Smooth muscle cell (in vitro differentiated cells): ENCODE measurements at regions not wholly inside any gene's neighbourhood (a gene's known extent, or its start where the extent isn't known, plus 50 kb on each side); places are given as distances from the start of the nearest gene placed in this dataset.

Experiments
- DNase-seq: peaks from one replicate; lab custom pipeline; 2025; ENCODE audit not compliant: unreplicated experiment; lab: John Stamatoyannopoulos, UW
- H2AFZ ChIP-seq: fragments of 200-600 bp; sonication (generic); 2 replicates; pipeline ENCODE4 v1.6.0; 2016; ENCODE audit warnings: antibody characterized with exemption, low read depth, mild to moderate bottlenecking
- H3F3A ChIP-seq: fragments of 200-600 bp; sonication (generic); 2 replicates; pipeline ENCODE4 v1.6.0; 2017; ENCODE audit warnings: antibody characterized with exemption, low read depth
- H3K27ac ChIP-seq: fragments of 200-600 bp; sonication (generic); 2 replicates; pipeline ENCODE4 v1.5.1; 2016; ENCODE audit warnings: low read depth, mild to moderate bottlenecking
- H3K27me3 ChIP-seq: fragments of 200-600 bp; sonication (generic); 2 replicates; pipeline ENCODE4 v1.6.1; 2016; ENCODE audit warnings: low read depth, mild to moderate bottlenecking
- H3K36me3 ChIP-seq: fragments of 200-600 bp; sonication (generic); 2 replicates; pipeline ENCODE4 v1.5.1; 2016; ENCODE audit warnings: low read depth
- H3K4me1 ChIP-seq: fragments of 200-600 bp; sonication (generic); 2 replicates; pipeline ENCODE4 v1.5.1; 2016; ENCODE audit warnings: low read depth
- H3K4me2 ChIP-seq: fragments of 200-600 bp; sonication (generic); 2 replicates; pipeline ENCODE4 v1.6.0; 2016; ENCODE audit warnings: mild to moderate bottlenecking
- H3K4me3 ChIP-seq: fragments of 200-600 bp; sonication (generic); 2 replicates; pipeline ENCODE4 v1.5.1; 2016; ENCODE audit warnings: mild to moderate bottlenecking
- H3K79me2 ChIP-seq: fragments of 200-600 bp; sonication (generic); 2 replicates; pipeline ENCODE4 v1.6.0; 2016; ENCODE audit warnings: low read depth, mild to moderate bottlenecking
- H3K9ac ChIP-seq: fragments of 200-600 bp; sonication (generic); 2 replicates; pipeline ENCODE4 v1.6.0; 2016; ENCODE audit warnings: low read depth
- H3K9me3 ChIP-seq: fragments of 200-600 bp; sonication (generic); replicated peaks from 2 replicates; pipeline ENCODE4 v1.5.1; 2016; ENCODE audit warnings: low read depth
- H4K20me1 ChIP-seq: fragments of 200-600 bp; sonication (generic); 2 replicates; pipeline ENCODE4 v1.6.0; 2016; ENCODE audit warnings: low read depth
- CTCF ChIP-seq: fragments of 200-600 bp; sonication (generic); IDR thresholded peaks from 2 replicates; pipeline ENCODE4 v1.5.1; 2017; ENCODE audit warnings: borderline replicate concordance, mild to moderate bottlenecking, antibody characterized with exemption; ENCODE audit not compliant: insufficient read depth, poor library complexity, severe bottlenecking
- WGBS: methylation state at CpG from one replicate; pipeline ENCODE4 v1.1.7; 2016; ENCODE audit warnings: low lambda C conversion rate; 5-methylcytosine and 5-hydroxymethylcytosine counted together

GRCh38 chr5:159668556-159668955 lies 247.7 kb upstream of the ADRA1B start:
- H3K4me3 ChIP-seq: no peak overlapping the region
- no peak overlapping the region for H3K4me2 ChIP-seq
- H3F3A ChIP-seq: no peaks in the 10 kb centered on the region
- H3K27me3 ChIP-seq: no peaks in the 10 kb centered on the region
- no peak overlapping the region for H3K9ac ChIP-seq
- H3K4me1 ChIP-seq: no peaks in the 10 kb centered on the region
- no peak overlapping the region for H3K27ac ChIP-seq
- H3K79me2 ChIP-seq: no peaks in the 10 kb centered on the region
- H2AFZ ChIP-seq: no peak overlapping the region
- 84% methylated on average over 3 of the region's 3 CpGs for WGBS
- H3K36me3 ChIP-seq: no peaks in the 10 kb centered on the region
- DNase-seq: no peak
- no peak for TF ChIP-seq CTCF
- no peaks in the 10 kb centered on the region for H4K20me1 ChIP-seq
- no peaks in the 10 kb centered on the region for H3K9me3 ChIP-seq

- Histone ChIP-seq H3K79me2 (no peaks in the 10 kb centered on the region), H3K27ac (no peak overlapping the region), H3K36me3 (no peaks in the 10 kb centered on the region), H3K9ac (no peak overlapping the region), H4K20me1 (no peaks in the 10 kb centered on the region), H3K4me2 (no peak overlapping the region), H2AFZ (no peak overlapping the region), H3K4me3 (no peak overlapping the region), H3F3A (no peaks in the 10 kb centered on the region), H3K9me3 (no peaks in the 10 kb centered on the region), H3K4me1 (no peaks in the 10 kb centered on the region), H3K27me3 (no peaks in the 10 kb centered on the region)
- TF ChIP-seq CTCF: no peak
- no peak for DNase-seq
- 93% methylated on average over 4 of the region's 4 CpGs for WGBS
These were observed 246.7 kb upstream of the ADRA1B start for GRCh38 chr5:159669559-159669958.

GRCh38 chr5:159671886-159672285 lies 244.4 kb upstream of the ADRA1B start:
- Histone ChIP-seq H3K79me2 (no peaks in the 10 kb centered on the region), H4K20me1 (no peaks in the 10 kb centered on the region), H3K4me1 (no peaks in the 10 kb centered on the region), H3F3A (no peaks in the 10 kb centered on the region), H3K4me2 (no peak overlapping the region), H2AFZ (no peak overlapping the region), H3K9ac (no peak overlapping the region), H3K36me3 (no peaks in the 10 kb centered on the region), H3K27me3 (no peaks in the 10 kb centered on the region), H3K27ac (no peak overlapping the region), H3K9me3 (no peaks in the 10 kb centered on the region), H3K4me3 (no peak overlapping the region)
- TF ChIP-seq CTCF: no peak
- no peak for DNase-seq

GRCh38 chr5:159673538-159673937 lies 242.7 kb upstream of the ADRA1B start:
- no peak for DNase-seq
- Histone ChIP-seq H3K4me2 (no peak overlapping the region), H2AFZ (no peak overlapping the region), H3K9me3 (no peaks in the 10 kb centered on the region), H3K9ac (no peak overlapping the region), H3F3A (no peaks in the 10 kb centered on the region), H3K36me3 (no peaks in the 10 kb centered on the region), H4K20me1 (no peaks in the 10 kb centered on the region), H3K79me2 (no peaks in the 10 kb centered on the region), H3K4me3 (no peak overlapping the region), H3K4me1 (no peaks in the 10 kb centered on the region), H3K27me3 (no peaks in the 10 kb centered on the region), H3K27ac (no peak overlapping the region)
- WGBS: 87% methylated on average over 2 of the region's 2 CpGs
- TF ChIP-seq CTCF: no peak
